MM.1S (cell line): ENCODE measurements at regions not wholly inside any gene's neighbourhood (a gene's known extent, or its start where the extent isn't known, plus 50 kb on each side); places are given as distances from the start of the nearest gene placed in this dataset.

Experiments used
- CTCF ChIP-seq: fragments of 300-600 bp; sonication (generic); IDR thresholded peaks from 2 replicates; pipeline ENCODE4 v1.5.1; 2016; ENCODE audit warnings: antibody characterized with exemption, low read length, mixed read lengths
- EZH2 ChIP-seq: fragments of 300-600 bp; sonication (generic); optimal IDR thresholded peaks from 2 replicates; pipeline ENCODE3; 2017; ENCODE audit warnings: low read depth, mild to moderate bottlenecking, antibody characterized with exemption, low read length, mixed read lengths
- EZH2phosphoT487 ChIP-seq: fragments of 300-600 bp; sonication (generic); IDR thresholded peaks from 2 replicates; pipeline ENCODE4 v1.6.1; 2018; ENCODE audit warnings: antibody characterized with exemption, low read length

DNA sequence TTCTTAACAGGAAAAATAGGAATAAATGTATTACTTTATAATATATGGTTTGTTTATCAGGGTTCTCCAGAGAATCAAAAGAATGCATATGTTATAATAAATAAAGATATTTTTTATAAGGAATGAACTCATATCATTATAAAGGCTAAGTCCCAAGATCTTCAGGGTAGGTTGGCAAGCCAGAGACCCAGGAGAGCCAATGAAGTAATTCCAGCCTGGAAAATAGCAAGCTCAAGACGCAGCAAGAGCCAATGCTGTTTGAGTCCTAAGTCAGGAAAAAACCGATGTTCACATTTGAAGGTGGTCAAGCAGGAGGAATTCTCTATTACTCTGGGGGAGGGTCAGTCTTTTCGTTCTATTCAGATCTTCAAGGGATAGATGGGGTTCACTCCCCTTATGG lies 490.0 kb downstream of the PCDH20 start:
- TF ChIP-seq EZH2, result no peak
- TF ChIP-seq CTCF, result no peak
- TF ChIP-seq EZH2phosphoT487, result no peak
